CD4-positive, alpha-beta T cell (primary cell): ENCODE measurements at regions not wholly inside any gene's neighbourhood (a gene's known extent, or its start where the extent isn't known, plus 50 kb on each side); places are given as distances from the start of the nearest gene placed in this dataset.
A peak's percentile ranks its signal among the peaks of the same experiment; 100 is the strongest.
"Not testable (repeated sequence)": the region's sequence is repeated elsewhere in the genome, so short reads cannot be mapped to it uniquely, and the experiment has no call there.

ENCODE experiments used
- ATAC-seq: fragments of 200-7000 bp; cut with Tn5 transposase; one replicate; pipeline ENCODE4 v1.10.0; 2022; ENCODE audit warnings: mild to moderate bottlenecking; ENCODE audit not compliant: poor library complexity
- CTCF ChIA-PET: fragments of 350-600 bp; sonication (Branson Sonifier 250); formaldehyde crosslinking; loops from one replicate; lab custom pipeline; 2021; ENCODE audit warnings: antibody characterized with exemption, inconsistent platforms; lab: Charles Lee
- POLR2A ChIA-PET: fragments of 350-600 bp; sonication (Branson Sonifier 250); formaldehyde crosslinking; loops from one replicate; lab custom pipeline; 2021; ENCODE audit warnings: antibody characterized with exemption, inconsistent platforms; lab: Charles Lee
- DNase-seq, 14 experiments: peaks; one replicate each; pipeline ENCODE4 v3.0.0-alpha.2; 2013 to 2020; ENCODE audit warnings: mixed read lengths in 2 of 14
- H3K27ac ChIP-seq, 2 donors: one replicate each; pipeline versions ENCODE4 v1.5.1 to v1.7.0; 2013; ENCODE audit warnings: low read length in 2 of 2, low read depth in 1 of 2, mild to moderate bottlenecking in 1 of 2
- H3K27me3 ChIP-seq, 2 experiments: 1 replicate in 1 of 2; 2 replicates in 1 of 2; pipeline versions ENCODE4 v1.6.1 to v1.7.0; 2013; ENCODE audit warnings: low read length in 2 of 2, control low read depth in 1 of 2, mild to moderate bottlenecking in 1 of 2, moderate library complexity in 1 of 2; ENCODE audit not compliant: insufficient read depth in 2 of 2, control insufficient read depth in 1 of 2
- H3K36me3 ChIP-seq: one replicate; pipeline ENCODE4 v1.6.1; 2013; ENCODE audit warnings: low read length, control low read depth; ENCODE audit not compliant: insufficient read depth
- H3K4me1 ChIP-seq: one replicate; pipeline ENCODE4 v1.6.1; 2013; ENCODE audit warnings: low read length, control low read depth; ENCODE audit not compliant: insufficient read depth
- H3K4me3 ChIP-seq: one replicate; pipeline ENCODE4 v1.5.1; 2013; ENCODE audit warnings: mild to moderate bottlenecking, low read length, moderate library complexity
- H3K9me3 ChIP-seq, 2 experiments: 1 replicate in 1 of 2; 2 replicates in 1 of 2; pipeline versions ENCODE4 v1.6.1 to v1.7.0; 2013; ENCODE audit warnings: low read length in 2 of 2, mild to moderate bottlenecking in 2 of 2, control low read depth in 1 of 2, moderate library complexity in 1 of 2; ENCODE audit not compliant: control insufficient read depth in 1 of 2, insufficient read depth in 1 of 2
- H3K27ac Mint-ChIP-seq: one replicate; pipeline ENCODE4 v1.8.0; 2020; ENCODE audit warnings: mixed read lengths
- H3K27me3 Mint-ChIP-seq: one replicate; pipeline ENCODE4 v1.8.0; 2021; ENCODE audit warnings: mixed read lengths
- H3K36me3 Mint-ChIP-seq: one replicate; pipeline ENCODE4 v1.8.0; 2021; ENCODE audit warnings: low read depth, mixed read lengths
- H3K4me1 Mint-ChIP-seq: one replicate; pipeline ENCODE4 v1.8.0; 2021; ENCODE audit warnings: low read depth, mixed read lengths
- H3K4me3 Mint-ChIP-seq: one replicate; pipeline ENCODE4 v1.8.0; 2020; ENCODE audit warnings: mild to moderate bottlenecking, mixed read lengths
- H3K9me3 Mint-ChIP-seq: one replicate; pipeline ENCODE4 v1.8.0; 2020; ENCODE audit warnings: mixed read lengths
- CTCF ChIP-seq: fragments of 200-600 bp; IDR thresholded peaks from one replicate; pipeline ENCODE4 v1.8.0; 2022; ENCODE audit warnings: antibody characterized with exemption, mild to moderate bottlenecking
- intact Hi-C, 2 experiments: fragments of 100-400 bp; cut with DNase I in 1 of 2; cut with micrococcal nuclease in 1 of 2; formaldehyde crosslinking; loops; one replicate each; pipeline versions ENCODE4 v1.15.1 to v1.9.0; 2023 to 2025; cut with DNase I, micrococcal nuclease

- intact Hi-C loops, result loop anchor here (2.0 to 5.0 kb wide), 4 partner anchors 124 to 731 kb away; partner anchors contain the start of gene MPP7 (in 1 of the 2)
- peak overlapping the region; percentile 50 for H3K4me3 ChIP-seq
- H3K4me3 Mint-ChIP-seq, result peak overlapping the region; percentile 89
- peaks cover 8% of the 10 kb centered on the region for H3K36me3 Mint-ChIP-seq
- H3K4me1 ChIP-seq, result peaks cover 9% of the 10 kb centered on the region
- peak; percentile 48 for ATAC-seq
- H3K27me3 ChIP-seq, result no peaks in the 10 kb centered on the region
- H3K4me1 Mint-ChIP-seq, result peaks cover 54% of the 10 kb centered on the region
- H3K27me3 Mint-ChIP-seq, result no peaks in the 10 kb centered on the region
- H3K27ac Mint-ChIP-seq, result peak overlapping the region; percentile 87
- no peaks in the 10 kb centered on the region for H3K9me3 ChIP-seq
- no peaks in the 10 kb centered on the region for H3K9me3 Mint-ChIP-seq
- DNase-seq, result peak in 4 of 14 experiments; percentile 6 to 66 (median 50)
- no peaks in the 10 kb centered on the region for H3K36me3 ChIP-seq
- no peak for TF ChIP-seq CTCF
- ChIA-PET POLR2A (interaction anchor here (0.8 to 1.6 kb wide), 5 partner anchors 124 to 674 kb away, joined by 3 to 7 read pairs (median 4); partner anchors contain the start of gene RAB18), CTCF (interaction anchor here (1.1 to 2.3 kb wide), 2 partner anchors 64 to 125 kb away, joined by 3 to 14 read pairs; partner anchors contain the start of gene MPP7)
- peak overlapping the region in 1 of 2 donors; percentile 58 for H3K27ac ChIP-seq
Observed at GRCh38 chr10:28177944-28178637, 124.8 kb downstream of the MPP7 start.

- Mint-ChIP-seq H3K4me1 (peaks cover 57% of the 10 kb centered on the region), H3K4me3 (peak overlapping the region; percentile 56)
- H3K36me3 Mint-ChIP-seq, H3K9me3 ChIP-seq, H3K4me1 ChIP-seq, H3K27ac Mint-ChIP-seq, DNase-seq, H3K36me3 ChIP-seq, H3K9me3 Mint-ChIP-seq, CTCF ChIA-PET, H3K27me3 Mint-ChIP-seq, H3K27me3 ChIP-seq, H3K27ac ChIP-seq, H3K4me3 ChIP-seq, ATAC-seq, POLR2A ChIA-PET: not testable (repeated sequence)
- intact Hi-C loops, result loop anchor here (2.0 to 5.0 kb wide), 4 partner anchors 126 to 729 kb away; partner anchors contain the start of gene MPP7 (in 1 of the 2)
Observed at GRCh38 chr10:28176498-28176897, 126.4 kb downstream of the MPP7 start.

GRCh38 chr10:28172223-28172610, 130.6 kb downstream of the MPP7 start:
- Histone ChIP-seq H3K9me3 (no peaks in the 10 kb centered on the region), H3K4me1 (no peaks in the 10 kb centered on the region), H3K27me3 (no peaks in the 10 kb centered on the region), H3K27ac (no peak overlapping the region), H3K4me3 (no peak overlapping the region), H3K36me3 (no peaks in the 10 kb centered on the region)
- H3K9me3 Mint-ChIP-seq, result no peaks in the 10 kb centered on the region
- H3K27me3 Mint-ChIP-seq, result no peaks in the 10 kb centered on the region
- ATAC-seq (no peak), DNase-seq (no peak)
- no peak overlapping the region for H3K27ac Mint-ChIP-seq
- H3K4me1 Mint-ChIP-seq, result peaks cover 36% of the 10 kb centered on the region
- ChIA-PET POLR2A (no interaction called here), CTCF (no interaction called here)
- H3K4me3 Mint-ChIP-seq, result no peak overlapping the region
- TF ChIP-seq CTCF, result no peak
- intact Hi-C loops, result no loop called here
- H3K36me3 Mint-ChIP-seq, result peaks cover 14% of the 10 kb centered on the region
